NOMO-1 treated with dmso at 0.1 percent for 144 hours (cell line): ENCODE measurements at regions not wholly inside any gene's neighbourhood (a gene's known extent, or its start where the extent isn't known, plus 50 kb on each side); places are given as distances from the start of the nearest gene placed in this dataset.

Experiments
- DNase-seq: peaks from one replicate; lab custom pipeline; 2025; ENCODE audit not compliant: unreplicated experiment; lab: John Stamatoyannopoulos, UW

DNA sequence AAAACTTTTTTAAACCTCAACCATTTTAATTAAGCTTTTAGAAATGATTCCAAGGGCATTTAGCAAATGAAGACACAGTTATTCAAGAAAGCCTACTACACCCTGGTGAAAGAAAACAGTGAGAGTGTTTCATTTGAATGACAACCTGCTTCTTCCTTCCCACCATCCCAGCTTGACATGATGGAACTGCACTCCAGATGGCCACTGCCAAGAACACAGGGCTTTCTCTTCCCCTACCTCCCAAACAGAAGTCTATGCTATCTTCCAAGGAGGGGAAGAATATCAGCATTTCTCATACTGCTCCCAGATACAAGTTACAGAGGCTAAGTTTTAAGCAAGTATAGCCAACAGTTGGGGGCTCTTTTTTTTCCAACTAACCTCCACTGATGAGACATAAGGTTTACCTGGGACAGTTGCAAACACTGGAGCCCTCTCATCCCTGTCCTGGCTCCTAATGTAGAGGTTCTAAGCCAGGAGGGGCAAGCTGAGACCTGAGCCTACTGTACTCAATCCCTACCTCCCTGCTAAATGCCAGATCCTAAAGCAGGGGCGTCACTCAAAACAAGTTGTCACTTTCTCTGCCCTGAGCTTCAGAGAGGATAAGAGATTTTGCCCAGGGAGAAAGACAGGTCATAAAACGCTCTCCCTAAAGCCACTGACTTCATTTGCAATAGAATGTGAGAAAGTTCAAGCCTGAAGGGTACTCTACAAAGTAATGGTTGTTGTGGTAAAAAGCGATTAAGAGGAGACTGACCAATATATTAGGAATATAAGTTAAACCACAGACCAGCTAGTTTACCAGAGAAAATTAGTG lies 88.5 kb upstream of the SLC27A6 start:
- DNase-seq = no peak

DNA sequence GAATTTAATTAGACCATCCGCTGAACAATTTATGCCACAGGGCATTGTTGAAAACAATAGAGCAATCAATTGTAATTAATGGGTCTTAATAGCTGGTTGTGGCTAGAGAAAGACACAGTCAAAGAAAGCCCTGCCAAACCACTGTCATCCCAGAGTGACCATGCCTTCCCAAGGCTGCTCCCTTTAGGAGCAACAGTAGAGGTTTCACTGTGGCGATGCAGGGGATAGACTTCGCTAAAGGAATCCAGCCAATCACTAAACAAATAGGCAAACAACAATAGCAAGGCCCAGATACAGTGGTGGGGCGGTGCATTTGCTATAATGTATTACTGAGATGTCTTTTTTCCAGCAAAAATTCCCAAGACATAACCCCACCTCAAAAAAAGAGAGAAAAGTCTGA lies 87.8 kb upstream of the SLC27A6 start:
- DNase-seq = no peak

DNA sequence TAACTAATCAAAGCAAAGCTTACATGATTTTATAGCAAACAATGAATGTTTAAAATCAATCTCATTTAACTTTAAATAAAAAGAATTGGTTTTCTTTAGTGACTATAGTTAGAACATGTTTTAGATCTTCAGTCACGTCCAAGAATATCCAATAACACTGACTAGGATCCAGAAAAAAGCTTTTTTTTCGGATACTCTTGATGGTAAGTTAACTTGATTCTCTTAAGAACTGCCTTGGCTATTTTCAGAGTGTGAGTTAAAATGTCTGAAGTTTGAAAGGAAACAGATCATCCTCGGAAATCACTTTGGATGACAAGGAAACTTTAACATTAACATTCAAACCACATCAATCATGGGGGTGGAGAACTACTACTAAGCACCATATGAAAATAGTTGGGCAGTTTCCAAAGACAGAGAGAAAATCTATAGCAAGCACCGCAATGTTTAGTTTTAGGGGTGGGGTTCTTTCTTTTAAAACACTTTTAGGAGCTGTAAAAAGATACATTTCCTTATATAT lies 83.7 kb upstream of the SLC27A6 start:
- DNase-seq = no peak

DNA sequence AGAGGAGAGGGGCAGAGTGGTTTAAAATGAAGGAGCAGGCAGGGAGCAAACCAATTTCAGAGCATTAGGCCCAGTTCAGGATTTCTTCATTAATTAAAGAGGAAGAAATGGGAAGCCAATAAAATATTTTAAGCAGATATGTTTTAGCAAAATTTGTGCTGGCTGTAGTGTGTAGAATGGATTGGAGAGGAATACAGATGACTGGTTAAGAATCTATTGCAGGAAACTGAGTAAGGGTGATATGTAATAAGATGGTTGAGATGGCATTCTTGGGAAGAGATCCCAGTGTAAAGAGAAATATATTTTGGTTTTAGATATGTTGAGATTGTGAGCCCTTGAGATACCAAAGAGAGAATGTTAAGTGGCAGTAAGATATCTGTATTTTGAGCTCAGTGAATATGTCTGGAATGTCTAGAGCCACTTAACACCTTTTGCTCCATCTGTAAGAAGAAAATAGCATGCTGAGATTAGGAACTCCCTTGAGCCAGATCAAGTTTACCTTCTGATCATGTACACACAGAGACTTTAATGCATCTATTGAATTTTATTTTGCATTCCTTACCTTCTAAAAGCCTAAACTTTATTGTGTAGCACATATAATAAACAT lies 79.5 kb upstream of the SLC27A6 start:
- no peak for DNase-seq

DNA sequence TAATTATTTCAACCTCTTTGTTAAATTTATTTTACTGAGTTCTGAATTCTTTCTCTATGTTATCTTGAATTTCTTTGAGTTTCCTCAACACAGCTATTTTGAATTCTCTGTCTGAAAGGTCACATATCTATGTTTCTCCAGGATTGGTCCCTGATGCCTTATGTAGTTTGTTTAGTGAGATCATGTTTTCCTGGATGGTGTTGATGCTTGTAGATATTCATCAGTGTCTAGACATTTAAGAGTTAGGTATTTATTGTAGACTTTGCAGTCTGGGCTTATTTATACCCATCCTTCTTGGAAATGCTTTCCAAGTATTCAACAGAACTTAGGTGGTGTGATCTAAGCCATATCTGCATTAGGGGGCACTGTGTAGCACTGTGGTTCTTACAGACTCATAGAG lies 70.2 kb upstream of the SLC27A6 start:
- DNase-seq = no peak

DNA sequence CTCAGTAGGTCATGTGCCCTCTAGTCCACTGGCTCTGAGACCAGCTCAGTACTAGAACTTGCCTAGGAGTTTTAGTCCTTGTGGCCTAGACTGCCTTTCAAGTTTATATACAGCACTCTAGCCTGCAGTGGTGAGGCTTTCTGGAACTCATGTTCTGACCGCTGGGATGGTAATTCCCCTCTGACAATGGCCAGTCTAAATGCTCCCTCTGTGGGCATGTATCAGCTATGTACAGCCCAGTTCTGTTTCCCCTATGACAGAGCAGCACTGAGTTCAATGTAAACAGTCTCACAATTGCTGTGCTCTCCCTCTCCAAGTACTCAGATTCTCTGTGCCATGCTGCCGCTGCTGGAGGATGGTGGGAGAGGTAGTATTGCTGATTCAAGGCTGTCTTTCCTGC lies 68.6 kb upstream of the SLC27A6 start:
- no peak for DNase-seq

DNA sequence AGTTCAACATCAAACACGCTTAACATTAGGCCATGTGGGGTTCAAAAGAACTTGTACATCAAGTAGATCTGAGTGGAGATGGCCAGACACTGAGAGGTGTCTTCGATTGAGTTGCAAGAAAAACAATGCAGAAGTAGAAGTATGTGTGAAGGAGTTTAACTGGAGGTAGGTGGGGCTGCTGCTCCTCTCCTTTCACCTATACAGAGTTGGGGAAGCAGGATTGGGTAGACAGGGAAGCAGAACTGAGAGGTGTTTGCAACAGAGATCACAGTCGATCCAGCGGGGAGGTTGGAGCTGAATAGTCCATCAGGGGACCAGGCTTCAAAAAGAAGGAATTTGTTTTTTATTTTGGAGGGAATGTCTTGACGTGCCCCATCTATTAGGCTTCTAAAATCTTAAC lies 61.7 kb upstream of the SLC27A6 start:
- DNase-seq = no peak

DNA sequence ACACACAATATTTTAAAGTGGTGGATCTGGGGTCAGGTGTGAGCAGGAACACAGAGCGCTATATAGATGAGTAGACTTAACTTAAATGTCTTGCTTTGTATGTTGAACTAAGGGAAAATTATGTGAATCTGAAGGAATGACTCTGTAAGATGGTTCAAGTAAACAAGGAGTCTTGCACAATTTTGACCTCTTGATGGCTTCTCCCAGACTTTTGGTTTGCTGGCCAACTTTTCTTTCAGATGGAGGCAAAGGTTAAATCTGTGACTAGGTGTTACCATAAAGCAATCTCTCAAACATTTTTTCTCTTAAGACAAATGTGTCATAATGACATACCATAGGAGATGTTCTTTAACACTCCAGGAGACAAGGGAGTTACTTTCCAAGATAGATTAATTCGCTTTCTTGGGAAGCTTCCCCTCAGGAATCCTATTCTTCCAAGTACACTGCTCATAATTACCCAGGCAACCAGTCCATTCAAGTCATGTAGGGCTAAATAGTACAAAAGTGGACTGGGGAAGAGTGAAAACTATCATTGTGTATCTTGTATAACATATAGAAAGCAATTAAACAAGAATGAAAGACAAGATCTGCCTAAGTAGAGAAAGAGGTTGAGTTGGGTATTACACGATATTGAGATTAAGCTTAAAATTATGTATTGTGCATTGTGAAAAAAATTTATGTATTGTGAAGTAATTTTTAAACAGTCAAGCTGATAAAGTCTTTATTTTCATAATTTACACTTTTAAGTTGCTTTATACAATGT lies 60.3 kb upstream of the SLC27A6 start:
- DNase-seq = no peak

DNA sequence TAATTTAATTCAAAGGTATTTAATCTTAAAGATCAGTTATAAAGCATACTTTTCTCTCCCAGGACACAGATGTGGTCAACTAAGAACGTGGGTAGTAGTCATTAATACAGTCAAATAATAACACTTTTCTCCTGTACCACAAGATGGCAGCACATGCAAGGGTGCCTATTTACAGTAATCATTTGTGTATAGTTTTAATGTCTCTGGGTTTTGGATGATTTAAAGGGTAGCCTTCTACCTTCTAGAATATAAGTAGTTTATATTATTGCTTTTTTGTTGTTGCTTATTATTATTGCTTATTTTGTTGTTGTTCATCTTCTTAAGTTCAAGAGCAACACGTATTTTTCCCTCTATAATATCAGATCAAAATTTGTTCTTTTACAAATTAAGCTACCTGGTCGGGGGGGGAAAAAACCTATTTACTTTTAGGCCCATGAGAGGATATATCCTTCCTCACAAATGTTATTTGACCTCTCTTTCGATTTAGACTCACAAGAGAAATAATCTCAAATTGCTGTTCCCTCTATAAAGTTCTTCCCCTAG lies 59.6 kb upstream of the SLC27A6 start:
- DNase-seq = peak; percentile 1

DNA sequence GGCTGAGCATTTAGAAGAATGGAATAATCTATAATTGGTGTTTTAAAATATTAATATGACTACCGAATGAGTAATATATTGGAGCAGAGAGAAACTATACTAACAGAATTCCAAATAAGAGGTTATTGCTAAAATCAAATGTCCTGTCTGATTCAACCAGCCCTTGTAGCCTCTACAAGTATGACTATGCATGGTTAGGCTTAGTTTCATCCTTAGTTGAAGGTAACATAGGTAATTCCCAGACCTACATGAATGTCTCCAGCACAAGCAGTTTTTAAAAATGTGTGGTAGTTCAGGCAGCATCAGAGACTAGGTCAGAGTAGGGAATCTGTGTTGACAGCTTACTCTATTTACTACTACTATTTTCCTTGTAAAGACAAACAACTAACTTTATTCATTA lies 51.7 kb upstream of the SLC27A6 start:
- no peak for DNase-seq
